MM.1S (cell line): ENCODE measurements at regions not wholly inside any gene's neighbourhood (a gene's known extent, or its start where the extent isn't known, plus 50 kb on each side); places are given as distances from the start of the nearest gene placed in this dataset.

Experiments used
- EZH2 ChIP-seq: fragments of 300-600 bp; sonication (generic); optimal IDR thresholded peaks from 2 replicates; pipeline ENCODE3; 2017; ENCODE audit warnings: low read depth, mild to moderate bottlenecking, antibody characterized with exemption, low read length, mixed read lengths
- TF ChIP-seq, protein P1 (sequence below): fragments of 300-600 bp; sonication (generic); IDR thresholded peaks from 2 replicates; pipeline ENCODE4 v1.5.1; 2016; ENCODE audit warnings: antibody characterized with exemption, low read length, mixed read lengths

DNA sequence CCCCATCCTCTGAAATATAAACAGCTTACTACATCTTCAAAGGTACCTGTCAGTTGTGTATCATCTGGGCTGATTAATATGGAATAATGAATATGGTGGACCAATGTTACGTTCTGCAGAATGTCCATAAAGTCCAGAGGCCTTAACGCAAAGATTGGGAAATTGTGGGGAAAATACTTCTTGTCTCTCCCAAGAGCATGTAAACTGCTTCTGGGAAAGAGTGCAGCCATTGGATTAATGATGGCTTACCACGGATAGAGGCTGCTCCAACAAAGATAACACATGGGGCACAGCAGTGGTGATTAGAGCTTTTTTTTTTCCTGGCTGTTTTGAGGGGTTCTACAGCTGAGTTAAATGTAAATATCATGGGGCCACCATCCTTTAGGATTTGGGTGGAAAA lies 340.4 kb upstream of the AKR1E2 start:
- TF ChIP-seq, protein P1, sequence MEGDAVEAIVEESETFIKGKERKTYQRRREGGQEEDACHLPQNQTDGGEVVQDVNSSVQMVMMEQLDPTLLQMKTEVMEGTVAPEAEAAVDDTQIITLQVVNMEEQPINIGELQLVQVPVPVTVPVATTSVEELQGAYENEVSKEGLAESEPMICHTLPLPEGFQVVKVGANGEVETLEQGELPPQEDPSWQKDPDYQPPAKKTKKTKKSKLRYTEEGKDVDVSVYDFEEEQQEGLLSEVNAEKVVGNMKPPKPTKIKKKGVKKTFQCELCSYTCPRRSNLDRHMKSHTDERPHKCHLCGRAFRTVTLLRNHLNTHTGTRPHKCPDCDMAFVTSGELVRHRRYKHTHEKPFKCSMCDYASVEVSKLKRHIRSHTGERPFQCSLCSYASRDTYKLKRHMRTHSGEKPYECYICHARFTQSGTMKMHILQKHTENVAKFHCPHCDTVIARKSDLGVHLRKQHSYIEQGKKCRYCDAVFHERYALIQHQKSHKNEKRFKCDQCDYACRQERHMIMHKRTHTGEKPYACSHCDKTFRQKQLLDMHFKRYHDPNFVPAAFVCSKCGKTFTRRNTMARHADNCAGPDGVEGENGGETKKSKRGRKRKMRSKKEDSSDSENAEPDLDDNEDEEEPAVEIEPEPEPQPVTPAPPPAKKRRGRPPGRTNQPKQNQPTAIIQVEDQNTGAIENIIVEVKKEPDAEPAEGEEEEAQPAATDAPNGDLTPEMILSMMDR: no peak
- TF ChIP-seq EZH2: no peak
